ENCODE measurements at regions not wholly inside any gene's neighbourhood (a gene's known extent, or its start where the extent isn't known, plus 50 kb on each side); places are given as distances from the start of the nearest gene placed in this dataset.

DNA sequence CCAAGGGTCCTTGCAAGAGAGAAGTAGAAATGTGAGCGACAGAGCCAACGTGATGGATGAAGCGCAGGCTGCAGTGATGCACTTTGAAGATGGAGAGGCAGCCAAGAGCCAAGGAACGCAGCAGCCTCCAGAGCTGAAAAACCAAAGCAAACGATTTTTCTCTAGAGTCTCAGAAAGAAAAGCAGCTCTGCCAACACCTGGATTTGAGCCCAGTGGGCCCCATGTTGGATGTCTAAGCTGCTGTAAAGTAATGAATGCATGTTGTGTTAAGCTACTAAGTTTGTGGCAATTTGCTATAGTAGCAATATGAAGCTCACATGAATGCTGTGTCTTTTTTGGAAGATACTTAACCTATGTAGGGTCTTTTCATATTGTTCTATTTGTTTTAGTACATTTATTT lies 894.3 kb downstream of the EFNB2 start:
- Histone ChIP-seq H3K27me3 (no peaks in the 10 kb centered on the region), H3K36me3 (replicated peaks in 1 of 2) (no peaks in the 10 kb centered on the region), H3K4me1 (replicated peaks in 1 of 2) (no peaks in the 10 kb centered on the region), H3K27ac (no peak overlapping the region), H3K9me3 (replicated peaks in 1 of 3) (no peaks in the 10 kb centered on the region), H3K4me3 (no peak overlapping the region)
- no peak for DNase-seq
- intact Hi-C loops (cut with DNase I), result no loop called here
- TF ChIP-seq POLR2A (IDR thresholded peaks at IDR 0.05), result no peak
- TF ChIP-seq, protein P1, sequence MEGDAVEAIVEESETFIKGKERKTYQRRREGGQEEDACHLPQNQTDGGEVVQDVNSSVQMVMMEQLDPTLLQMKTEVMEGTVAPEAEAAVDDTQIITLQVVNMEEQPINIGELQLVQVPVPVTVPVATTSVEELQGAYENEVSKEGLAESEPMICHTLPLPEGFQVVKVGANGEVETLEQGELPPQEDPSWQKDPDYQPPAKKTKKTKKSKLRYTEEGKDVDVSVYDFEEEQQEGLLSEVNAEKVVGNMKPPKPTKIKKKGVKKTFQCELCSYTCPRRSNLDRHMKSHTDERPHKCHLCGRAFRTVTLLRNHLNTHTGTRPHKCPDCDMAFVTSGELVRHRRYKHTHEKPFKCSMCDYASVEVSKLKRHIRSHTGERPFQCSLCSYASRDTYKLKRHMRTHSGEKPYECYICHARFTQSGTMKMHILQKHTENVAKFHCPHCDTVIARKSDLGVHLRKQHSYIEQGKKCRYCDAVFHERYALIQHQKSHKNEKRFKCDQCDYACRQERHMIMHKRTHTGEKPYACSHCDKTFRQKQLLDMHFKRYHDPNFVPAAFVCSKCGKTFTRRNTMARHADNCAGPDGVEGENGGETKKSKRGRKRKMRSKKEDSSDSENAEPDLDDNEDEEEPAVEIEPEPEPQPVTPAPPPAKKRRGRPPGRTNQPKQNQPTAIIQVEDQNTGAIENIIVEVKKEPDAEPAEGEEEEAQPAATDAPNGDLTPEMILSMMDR (IDR thresholded peaks at IDR 0.05), result no peak
- WGBS, 4 donors, result 72 to 78% (median 75%) methylated on average over 5 of the region's 5 CpGs

DNA sequence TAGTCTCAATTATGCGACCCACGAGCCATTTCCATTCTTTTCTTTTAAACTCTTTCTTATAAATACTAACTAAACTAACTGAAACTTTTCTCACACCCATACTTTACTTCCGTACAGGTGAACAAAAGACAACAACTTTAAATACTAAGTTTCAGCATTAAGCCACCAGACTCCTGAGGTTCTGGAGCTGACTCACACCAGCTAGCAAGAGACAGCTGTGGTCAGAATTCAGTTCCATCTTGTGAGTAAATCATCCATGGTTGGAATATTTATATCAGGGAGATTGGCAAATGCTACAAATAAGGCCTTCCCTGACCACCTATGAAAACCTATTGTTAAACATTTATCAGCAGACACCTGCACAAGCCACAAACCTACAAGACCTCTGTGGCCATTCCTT lies 897.0 kb downstream of the EFNB2 start:
- Histone ChIP-seq H3K27ac (no peak overlapping the region), H3K4me1 (replicated peaks in 1 of 2) (no peaks in the 10 kb centered on the region), H3K4me3 (no peak overlapping the region), H3K27me3 (no peaks in the 10 kb centered on the region), H3K36me3 (replicated peaks in 1 of 2) (no peaks in the 10 kb centered on the region), H3K9me3 (replicated peaks in 1 of 3) (no peaks in the 10 kb centered on the region)
- TF ChIP-seq, protein P1 (IDR thresholded peaks at IDR 0.05), result no peak
- no peak for TF ChIP-seq POLR2A (IDR thresholded peaks at IDR 0.05)
- WGBS, 4 donors, result 84 to 89% (median 86%) methylated on average over 3 of the region's 3 CpGs
- intact Hi-C loops (cut with DNase I), result no loop called here
- no peak for DNase-seq

DNA sequence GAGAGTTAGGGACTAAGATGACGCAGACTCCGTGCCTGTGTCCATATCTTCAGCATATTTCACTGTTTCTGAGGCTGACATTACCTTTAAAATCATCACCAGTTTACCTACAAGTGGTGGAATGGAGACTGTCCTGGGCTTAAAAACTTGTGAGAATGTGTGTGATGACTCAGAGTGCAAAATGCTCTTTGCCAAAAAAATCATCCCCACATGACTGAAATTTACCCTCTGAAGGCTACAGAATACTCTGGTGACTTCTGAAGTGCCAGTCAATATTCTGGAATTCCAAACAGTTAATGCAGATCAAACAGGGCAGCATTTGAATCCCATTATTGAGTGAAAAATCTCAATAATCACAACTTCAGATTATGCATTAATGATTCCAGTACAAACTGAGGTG lies 901.4 kb downstream of the EFNB2 start:
- TF ChIP-seq, protein P1 (IDR thresholded peaks at IDR 0.05), result no peak
- no peak for TF ChIP-seq POLR2A (IDR thresholded peaks at IDR 0.05)
- intact Hi-C loops (cut with DNase I), result no loop called here
- DNase-seq, result no peak
- Histone ChIP-seq H3K36me3 (replicated peaks in 1 of 2) (no peaks in the 10 kb centered on the region), H3K27ac (no peak overlapping the region), H3K27me3 (no peaks in the 10 kb centered on the region), H3K9me3 (replicated peaks in 1 of 3) (peaks cover 0 to 4% (median 0%) of the 10 kb centered on the region in 3 donors), H3K4me3 (no peak overlapping the region), H3K4me1 (replicated peaks in 1 of 2) (no peaks in the 10 kb centered on the region)
- WGBS, 4 donors, result 84 to 94% (median 89%) methylated on average over 2 of the region's 2 CpGs

DNA sequence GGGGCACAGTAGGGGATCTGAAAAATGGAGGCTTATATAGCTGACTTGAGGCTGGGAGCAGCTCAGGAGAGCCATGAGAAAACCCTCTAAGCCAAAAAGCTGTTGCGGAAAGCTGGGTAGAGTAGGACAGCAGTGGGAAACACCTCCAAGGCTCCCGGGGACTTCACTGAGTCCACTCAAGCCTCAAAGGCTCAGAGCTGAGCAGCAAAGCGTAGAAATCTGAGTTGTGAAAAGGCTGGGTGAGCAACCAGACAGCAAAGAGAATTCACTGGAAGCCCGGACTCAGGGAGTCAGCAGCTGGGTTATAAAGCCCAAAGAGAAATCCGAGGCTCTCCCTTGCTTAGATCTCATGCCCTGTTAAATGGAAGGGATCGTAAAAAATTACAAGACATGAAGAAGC lies 905.0 kb downstream of the EFNB2 start:
- no peak for TF ChIP-seq POLR2A (IDR thresholded peaks at IDR 0.05)
- TF ChIP-seq, protein P1 (IDR thresholded peaks at IDR 0.05), result no peak
- WGBS, 4 donors, result 84 to 96% (median 90%) methylated on average over 5 to 6 of the region's 6 CpGs
- Histone ChIP-seq H3K9me3 (replicated peaks in 1 of 3) (peaks cover 0 to 4% (median 0%) of the 10 kb centered on the region in 3 donors), H3K4me3 (no peak overlapping the region), H3K4me1 (replicated peaks in 1 of 2) (no peaks in the 10 kb centered on the region), H3K27ac (no peak overlapping the region), H3K36me3 (replicated peaks in 1 of 2) (no peaks in the 10 kb centered on the region), H3K27me3 (no peaks in the 10 kb centered on the region)
- intact Hi-C loops (cut with DNase I), result no loop called here
- DNase-seq, result no peak
